ENCODE measurements at regions not wholly inside any gene's neighbourhood (a gene's known extent, or its start where the extent isn't known, plus 50 kb on each side); places are given as distances from the start of the nearest gene placed in this dataset.

DNA sequence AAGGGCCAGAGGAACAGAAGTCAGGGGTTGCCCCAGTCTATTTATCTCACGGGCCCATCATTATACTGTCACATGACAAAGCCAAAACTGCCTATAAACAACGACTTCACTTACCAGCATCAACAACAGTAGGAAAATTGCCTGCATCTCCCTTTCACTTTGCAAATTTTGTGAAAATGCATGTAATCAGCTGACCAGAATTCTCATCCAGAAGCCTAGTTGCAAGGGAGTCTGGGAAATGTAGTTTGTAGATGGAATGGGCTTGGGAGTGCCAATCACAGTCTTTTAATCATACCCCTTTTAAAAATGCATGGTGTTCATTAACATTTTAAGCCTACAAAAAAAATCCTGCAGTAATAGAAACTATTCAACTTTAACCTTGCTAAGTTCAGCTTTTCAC lies 369.3 kb upstream of the TMPO start:
- Histone ChIP-seq H3K36me3 (ENCODE audit: insufficient read depth, low read length) (no peaks in the 10 kb centered on the region), H3K4me3 (no peak overlapping the region)

DNA sequence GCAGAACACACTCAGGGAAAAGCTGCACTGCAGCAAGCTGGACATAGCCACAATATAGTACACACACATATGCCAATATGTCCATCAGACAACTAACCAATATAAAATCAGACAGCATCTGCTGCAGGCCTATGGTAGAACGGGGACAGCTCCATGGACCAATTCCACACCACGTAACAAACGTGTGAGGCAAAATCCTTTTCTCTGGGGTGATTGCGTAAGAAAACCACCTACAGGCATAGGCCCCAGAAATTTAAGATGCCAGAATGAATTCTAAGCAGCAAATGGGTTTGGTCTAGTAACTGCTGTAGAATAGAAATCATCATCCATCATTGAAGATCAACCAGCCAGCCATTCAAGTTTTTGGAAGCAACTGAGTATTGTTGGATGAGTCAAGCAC lies 368.9 kb upstream of the TMPO start:
- Histone ChIP-seq H3K4me3 (no peak overlapping the region), H3K9me3 (ENCODE audit: low read depth, low read length) (no peaks in the 10 kb centered on the region), H3K36me3 (ENCODE audit: insufficient read depth, low read length) (no peaks in the 10 kb centered on the region), H3K9ac (ENCODE audit: insufficient read length) (no peak overlapping the region), H3K27ac (no peak overlapping the region)
- no peak for TF ChIP-seq FOXP2 (optimal IDR thresholded peaks at IDR 0.05; ENCODE audit: control extremely low read depth, extremely low read length, insufficient read depth)
- no peak for TF ChIP-seq EZH2 (IDR thresholded peaks at IDR 0.05)
- no peak for TF ChIP-seq POLR2AphosphoS5 (IDR thresholded peaks at IDR 0.05; ENCODE audit: borderline replicate concordance, low read depth, low read length)
- DNase-seq (ENCODE audit: low read depth, low spot score): no peak

More for the DNA sequence above, 369.3 kb upstream of the TMPO start:
- TF ChIP-seq POLR2AphosphoS5 (IDR thresholded peaks at IDR 0.05; ENCODE audit: borderline replicate concordance, low read depth, low read length) (no peak), FOXP2 (optimal IDR thresholded peaks at IDR 0.05; ENCODE audit: control extremely low read depth, extremely low read length, insufficient read depth) (no peak), EZH2 (IDR thresholded peaks at IDR 0.05) (no peak)
- Histone ChIP-seq H3K9ac (ENCODE audit: insufficient read length) (no peak overlapping the region), H3K27ac (no peak overlapping the region), H3K9me3 (ENCODE audit: low read depth, low read length) (no peaks in the 10 kb centered on the region)
- no peak for DNase-seq (ENCODE audit: low read depth, low spot score)

DNA sequence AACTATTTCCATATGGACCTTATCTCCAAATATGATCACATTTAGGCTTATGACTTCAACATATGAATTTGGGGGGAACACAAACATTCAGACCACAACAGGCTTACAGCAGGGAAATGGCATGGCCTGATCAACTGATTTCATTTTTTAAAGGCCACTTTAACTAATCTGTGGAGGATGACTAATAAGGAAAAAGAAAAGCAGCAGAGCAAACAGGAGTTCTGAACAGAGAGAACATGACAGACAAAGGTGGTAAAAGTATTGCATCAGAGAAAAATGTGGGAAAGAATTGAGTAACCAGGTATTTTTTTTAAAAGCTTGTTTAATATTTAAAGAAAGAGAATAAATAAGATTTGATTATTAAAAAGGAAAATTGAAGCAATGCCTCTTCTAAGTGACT lies 366.1 kb upstream of the TMPO start:
- Histone ChIP-seq H3K4me3 (no peak overlapping the region), H3K36me3 (ENCODE audit: insufficient read depth, low read length) (no peaks in the 10 kb centered on the region), H3K27ac (no peak overlapping the region), H3K9ac (ENCODE audit: insufficient read length) (no peak overlapping the region), H3K9me3 (ENCODE audit: low read depth, low read length) (no peaks in the 10 kb centered on the region)
- DNase-seq (ENCODE audit: low read depth, low spot score): no peak
- TF ChIP-seq POLR2AphosphoS5 (IDR thresholded peaks at IDR 0.05; ENCODE audit: borderline replicate concordance, low read depth, low read length) (no peak), EZH2 (IDR thresholded peaks at IDR 0.05) (no peak), FOXP2 (optimal IDR thresholded peaks at IDR 0.05; ENCODE audit: control extremely low read depth, extremely low read length, insufficient read depth) (no peak)

DNA sequence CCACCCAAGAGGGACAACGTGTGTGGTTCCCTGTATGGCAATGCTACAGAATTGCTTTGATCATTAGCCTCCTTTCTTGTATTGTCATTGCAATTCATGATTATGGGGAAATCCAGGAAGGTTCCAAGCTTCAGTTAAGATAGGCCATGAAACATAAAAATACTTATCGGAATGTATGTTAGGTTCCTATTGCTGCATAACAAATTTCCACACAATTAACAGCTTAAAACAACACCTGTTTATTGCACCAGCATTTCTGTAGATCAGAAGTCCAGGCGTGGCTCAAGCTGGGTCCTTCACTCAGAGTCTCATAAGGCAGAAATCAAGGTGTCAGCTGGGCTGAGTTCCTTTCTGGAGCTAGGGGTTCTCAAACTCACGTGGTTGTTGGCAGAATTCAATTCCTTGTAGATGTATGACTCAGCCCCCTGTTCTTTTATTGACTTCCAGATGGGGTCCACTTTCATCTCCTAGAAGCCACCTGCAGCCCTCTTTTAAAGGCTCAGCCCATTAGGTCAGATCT lies 365.6 kb upstream of the TMPO start:
- no peak overlapping the region for H3K9ac ChIP-seq (ENCODE audit: insufficient read length)
- no peak for TF ChIP-seq FOXP2 (optimal IDR thresholded peaks at IDR 0.05; ENCODE audit: control extremely low read depth, extremely low read length, insufficient read depth)
- TF ChIP-seq POLR2AphosphoS5 (IDR thresholded peaks at IDR 0.05; ENCODE audit: borderline replicate concordance, low read depth, low read length): no peak
- no peak for TF ChIP-seq EZH2 (IDR thresholded peaks at IDR 0.05)
- H3K9me3 ChIP-seq (ENCODE audit: low read depth, low read length): no peaks in the 10 kb centered on the region
- no peak overlapping the region for H3K4me3 ChIP-seq
- no peak overlapping the region for H3K27ac ChIP-seq
- no peaks in the 10 kb centered on the region for H3K36me3 ChIP-seq (ENCODE audit: insufficient read depth, low read length)
- no peak for DNase-seq (ENCODE audit: low read depth, low spot score)

DNA sequence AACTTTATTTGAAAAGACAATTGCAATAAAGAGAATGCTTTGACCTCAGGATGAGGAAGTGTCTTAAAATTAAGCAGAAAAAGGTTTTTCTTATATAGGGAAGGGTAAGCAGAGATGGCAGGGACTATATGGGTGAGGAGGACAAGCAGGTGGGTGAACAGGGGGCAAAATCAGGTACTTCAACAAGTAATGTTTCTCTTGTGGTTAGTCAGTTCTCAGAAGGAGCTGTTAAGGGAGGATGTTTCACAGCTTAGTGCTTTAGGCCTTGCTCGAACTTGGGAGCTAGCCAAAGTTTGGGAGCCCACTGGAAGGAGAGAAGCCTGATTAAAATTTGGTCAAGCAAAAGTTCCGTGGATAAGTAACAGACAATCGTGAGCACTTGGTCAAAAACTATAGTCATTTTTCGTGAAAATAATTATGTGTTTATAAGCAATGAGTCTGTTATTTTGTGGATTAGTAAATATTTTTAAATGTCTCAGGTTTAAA lies 364.2 kb upstream of the TMPO start:
- Histone ChIP-seq H3K36me3 (ENCODE audit: insufficient read depth, low read length) (no peaks in the 10 kb centered on the region), H3K9me3 (ENCODE audit: low read depth, low read length) (no peaks in the 10 kb centered on the region), H3K4me3 (no peak overlapping the region), H3K9ac (ENCODE audit: insufficient read length) (no peak overlapping the region), H3K27ac (peak overlapping the region; percentile 87)
- TF ChIP-seq EZH2 (IDR thresholded peaks at IDR 0.05): no peak
- TF ChIP-seq POLR2AphosphoS5 (IDR thresholded peaks at IDR 0.05; ENCODE audit: borderline replicate concordance, low read depth, low read length): no peak
- no peak for TF ChIP-seq FOXP2 (optimal IDR thresholded peaks at IDR 0.05; ENCODE audit: control extremely low read depth, extremely low read length, insufficient read depth)
- no peak for DNase-seq (ENCODE audit: low read depth, low spot score)

DNA sequence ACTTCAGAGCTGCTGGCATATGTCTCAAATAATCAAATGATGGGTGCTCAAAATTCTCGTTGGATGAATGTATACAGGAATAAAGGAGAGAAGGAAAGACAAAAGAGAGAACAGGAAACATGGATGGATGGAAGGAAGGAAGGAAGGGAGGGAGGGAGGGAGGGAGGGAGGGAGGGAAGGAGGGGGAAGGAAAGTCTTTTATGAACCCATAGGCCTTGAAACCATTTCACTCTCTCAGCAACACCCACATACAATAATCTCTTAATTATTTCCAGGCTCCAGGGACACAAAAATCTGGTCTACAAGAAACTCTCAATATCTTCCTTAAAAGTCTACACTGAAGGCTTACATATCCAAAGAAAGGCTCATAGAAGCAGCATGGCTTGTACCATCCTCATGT lies 363.4 kb upstream of the TMPO start:
- H3K36me3 ChIP-seq (ENCODE audit: insufficient read depth, low read length): no peaks in the 10 kb centered on the region
- no peak overlapping the region for H3K4me3 ChIP-seq
- peak overlapping the region; percentile 87 for H3K27ac ChIP-seq
- TF ChIP-seq EZH2 (IDR thresholded peaks at IDR 0.05): no peak
- TF ChIP-seq POLR2AphosphoS5 (IDR thresholded peaks at IDR 0.05; ENCODE audit: borderline replicate concordance, low read depth, low read length): no peak
- TF ChIP-seq FOXP2 (optimal IDR thresholded peaks at IDR 0.05; ENCODE audit: control extremely low read depth, extremely low read length, insufficient read depth): no peak
- no peak overlapping the region for H3K9ac ChIP-seq (ENCODE audit: insufficient read length)
- no peaks in the 10 kb centered on the region for H3K9me3 ChIP-seq (ENCODE audit: low read depth, low read length)
- no peak for DNase-seq (ENCODE audit: low read depth, low spot score)

DNA sequence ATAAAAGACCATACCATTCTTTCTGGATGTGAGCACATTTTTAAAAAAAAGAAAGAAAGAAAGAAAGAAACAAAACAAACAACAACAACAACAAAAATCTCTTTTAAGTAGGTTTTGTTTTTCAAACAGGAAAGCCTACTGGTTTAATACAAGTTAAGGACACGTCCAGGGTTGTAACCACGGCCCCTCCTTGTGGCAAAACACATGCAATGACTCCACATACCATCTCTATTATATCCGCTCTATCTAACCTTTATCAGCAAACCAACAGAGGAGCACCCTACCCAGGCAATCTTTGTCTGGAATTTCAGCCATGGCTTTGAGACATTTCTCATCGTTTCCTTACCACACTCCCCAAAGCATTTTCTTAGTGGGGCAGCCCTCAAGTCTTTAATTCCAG lies 360.5 kb upstream of the TMPO start:
- Histone ChIP-seq H3K27ac (peak overlapping the region; percentile 4; the same call in 1 of the 2 replicates), H3K4me3 (no peak overlapping the region), H3K9me3 (ENCODE audit: low read depth, low read length) (no peaks in the 10 kb centered on the region), H3K9ac (ENCODE audit: insufficient read length) (peak overlapping the region; percentile 5), H3K36me3 (ENCODE audit: insufficient read depth, low read length) (no peaks in the 10 kb centered on the region)
- DNase-seq (ENCODE audit: low read depth, low spot score): peak; percentile 44
- no peak for TF ChIP-seq FOXP2 (optimal IDR thresholded peaks at IDR 0.05; ENCODE audit: control extremely low read depth, extremely low read length, insufficient read depth)
- no peak for TF ChIP-seq POLR2AphosphoS5 (IDR thresholded peaks at IDR 0.05; ENCODE audit: borderline replicate concordance, low read depth, low read length)
- TF ChIP-seq EZH2 (IDR thresholded peaks at IDR 0.05): no peak

DNA sequence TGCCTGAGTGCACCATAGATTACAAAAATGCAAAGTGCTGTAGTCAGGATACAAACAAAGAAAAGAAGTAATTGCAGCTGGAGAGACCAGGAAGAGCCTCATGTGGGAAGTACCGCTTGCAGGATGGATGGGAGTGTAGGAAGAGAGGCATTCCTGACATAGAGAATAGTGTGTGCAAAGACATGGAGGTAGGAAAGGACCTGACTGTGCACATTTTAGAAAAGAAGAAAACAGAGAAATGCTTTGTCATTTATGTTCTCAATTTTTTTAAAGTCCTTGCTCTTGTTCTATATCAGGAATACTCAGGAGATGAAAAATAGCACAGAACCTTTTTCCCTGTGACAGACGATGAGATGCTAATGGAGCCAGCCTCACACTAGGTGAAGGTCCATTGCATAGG lies 358.7 kb upstream of the TMPO start:
- no peak overlapping the region for H3K9ac ChIP-seq (ENCODE audit: insufficient read length)
- no peaks in the 10 kb centered on the region for H3K9me3 ChIP-seq (ENCODE audit: low read depth, low read length)
- no peak overlapping the region for H3K27ac ChIP-seq
- no peaks in the 10 kb centered on the region for H3K36me3 ChIP-seq (ENCODE audit: insufficient read depth, low read length)
- H3K4me3 ChIP-seq: no peak overlapping the region
- no peak for TF ChIP-seq POLR2AphosphoS5 (IDR thresholded peaks at IDR 0.05; ENCODE audit: borderline replicate concordance, low read depth, low read length)
- TF ChIP-seq EZH2 (IDR thresholded peaks at IDR 0.05): no peak
- no peak for TF ChIP-seq FOXP2 (optimal IDR thresholded peaks at IDR 0.05; ENCODE audit: control extremely low read depth, extremely low read length, insufficient read depth)
- DNase-seq (ENCODE audit: low read depth, low spot score): no peak

All from SK-N-MC (cell line).